ENCODE measurements at regions not wholly inside any gene's neighbourhood (a gene's known extent, or its start where the extent isn't known, plus 50 kb on each side); places are given as distances from the start of the nearest gene placed in this dataset.

GRCh38 chr2:122055521-122055931 lies 300.1 kb downstream of the TSN start:
- Histone ChIP-seq H3K36me3 (ENCODE audit: insufficient read depth, low read length) (no peaks in the 10 kb centered on the region), H3K79me2 (ENCODE audit: low read length) (no peaks in the 10 kb centered on the region), H3K4me1 (ENCODE audit: low read length) (no peaks in the 10 kb centered on the region), H3K27me3 (ENCODE audit: low read length) (no peaks in the 10 kb centered on the region), H3K4me2 (ENCODE audit: low read depth, low read length, poor library complexity, severe bottlenecking) (no peak overlapping the region), H3K27ac (ENCODE audit: low read length) (no peak overlapping the region), H3K9me3 (ENCODE audit: low read length) (no peaks in the 10 kb centered on the region), H3K4me3 (ENCODE audit: low read length) (no peak overlapping the region), H3K9me2 (replicated peaks; ENCODE audit: insufficient read depth, low read length) (no peaks in the 10 kb centered on the region), H4K20me1 (ENCODE audit: insufficient read depth, low read depth, low read length) (no peaks in the 10 kb centered on the region), H3K9ac (ENCODE audit: low read length) (no peak overlapping the region), H2AFZ (ENCODE audit: low read length) (no peak overlapping the region)
- no peak for DNase-seq

DNA sequence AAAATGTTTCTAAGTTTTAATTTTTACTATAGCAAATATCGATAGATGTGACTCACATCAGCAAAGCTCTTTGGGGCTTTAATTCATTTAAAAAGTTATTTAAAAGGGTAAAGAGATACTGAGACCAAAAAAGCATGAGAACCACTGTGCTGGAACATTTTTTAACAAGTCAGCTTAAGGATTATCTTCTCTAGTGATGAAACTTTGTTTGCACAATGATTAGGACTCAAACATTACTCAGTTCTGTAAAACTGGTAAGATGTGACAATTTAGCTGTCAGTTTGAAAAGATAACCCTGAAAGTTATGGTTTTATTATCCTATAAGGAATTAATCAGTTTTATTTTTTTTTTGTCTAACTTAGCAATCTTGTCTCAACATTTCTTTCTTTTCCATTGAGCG lies 301.4 kb downstream of the TSN start:
- no peak for DNase-seq
- no peak overlapping the region for H3K27ac ChIP-seq (ENCODE audit: low read length)
- H4K20me1 ChIP-seq (ENCODE audit: insufficient read depth, low read depth, low read length) = no peaks in the 10 kb centered on the region
- no peak overlapping the region for H3K4me2 ChIP-seq (ENCODE audit: low read depth, low read length, poor library complexity, severe bottlenecking)
- no peaks in the 10 kb centered on the region for H3K79me2 ChIP-seq (ENCODE audit: low read length)
- no peaks in the 10 kb centered on the region for H3K36me3 ChIP-seq (ENCODE audit: insufficient read depth, low read length)
- H3K27me3 ChIP-seq (ENCODE audit: low read length) = no peaks in the 10 kb centered on the region
- no peak overlapping the region for H2AFZ ChIP-seq (ENCODE audit: low read length)
- no peak overlapping the region for H3K4me3 ChIP-seq (ENCODE audit: low read length)
- no peaks in the 10 kb centered on the region for H3K9me2 ChIP-seq (replicated peaks; ENCODE audit: insufficient read depth, low read length)
- no peaks in the 10 kb centered on the region for H3K9me3 ChIP-seq (ENCODE audit: low read length)
- H3K4me1 ChIP-seq (ENCODE audit: low read length) = no peaks in the 10 kb centered on the region
- H3K9ac ChIP-seq (ENCODE audit: low read length) = no peak overlapping the region

DNA sequence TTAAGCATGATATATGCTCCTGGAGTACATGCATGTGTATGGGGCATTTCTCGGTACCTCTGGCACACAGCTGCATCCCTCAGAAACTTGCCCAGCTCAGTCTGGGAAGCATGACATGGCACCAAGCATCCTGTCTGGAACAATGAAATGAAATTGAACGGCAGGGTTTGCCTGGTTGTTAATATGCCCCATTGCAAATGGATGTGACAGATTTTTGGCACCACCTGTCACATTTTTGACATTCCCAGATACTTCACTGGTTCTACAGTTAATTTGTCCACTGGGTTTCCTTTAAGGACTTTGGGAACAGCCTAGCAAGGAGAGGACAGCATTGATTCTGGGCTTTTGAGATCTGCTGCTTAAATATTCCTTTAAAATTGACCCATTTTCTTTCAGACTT lies 305.8 kb downstream of the TSN start:
- Histone ChIP-seq H3K27me3 (ENCODE audit: low read length) (no peaks in the 10 kb centered on the region), H2AFZ (ENCODE audit: low read length) (no peak overlapping the region)

DNA sequence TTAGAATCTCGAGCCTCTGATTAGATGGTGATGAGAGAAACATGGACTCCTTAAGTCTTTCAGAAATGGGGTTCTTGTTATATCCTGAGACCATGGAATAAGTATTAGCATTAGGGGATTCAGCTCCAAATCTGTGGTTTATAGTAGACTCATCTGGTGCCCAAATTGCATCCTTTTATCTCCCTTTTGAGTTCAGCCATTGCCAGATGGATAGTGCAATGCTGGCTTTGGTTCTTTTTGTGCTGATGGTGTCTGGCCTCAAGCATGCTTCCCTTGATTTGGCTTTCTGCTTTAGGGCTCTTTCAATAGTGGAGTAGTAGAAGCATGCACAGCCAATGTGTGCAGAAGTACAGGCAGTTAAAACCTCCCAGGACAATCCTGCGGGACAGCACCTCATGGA lies 306.4 kb downstream of the TSN start:
- H3K27me3 ChIP-seq (ENCODE audit: low read length) = no peaks in the 10 kb centered on the region
- DNase-seq = no peak
- no peaks in the 10 kb centered on the region for H3K9me3 ChIP-seq (ENCODE audit: low read length)
- no peak overlapping the region for H3K4me3 ChIP-seq (ENCODE audit: low read length)
- no peak overlapping the region for H3K4me2 ChIP-seq (ENCODE audit: low read depth, low read length, poor library complexity, severe bottlenecking)
- H3K9me2 ChIP-seq (replicated peaks; ENCODE audit: insufficient read depth, low read length) = no peaks in the 10 kb centered on the region
- no peaks in the 10 kb centered on the region for H4K20me1 ChIP-seq (ENCODE audit: insufficient read depth, low read depth, low read length)
- no peak overlapping the region for H3K27ac ChIP-seq (ENCODE audit: low read length)
- H3K79me2 ChIP-seq (ENCODE audit: low read length) = no peaks in the 10 kb centered on the region
- no peaks in the 10 kb centered on the region for H3K36me3 ChIP-seq (ENCODE audit: insufficient read depth, low read length)
- H2AFZ ChIP-seq (ENCODE audit: low read length) = no peak overlapping the region
- H3K9ac ChIP-seq (ENCODE audit: low read length) = no peak overlapping the region
- H3K4me1 ChIP-seq (ENCODE audit: low read length) = no peaks in the 10 kb centered on the region

More for the DNA sequence above, 305.8 kb downstream of the TSN start:
- no peaks in the 10 kb centered on the region for H3K79me2 ChIP-seq (ENCODE audit: low read length)
- no peaks in the 10 kb centered on the region for H3K4me1 ChIP-seq (ENCODE audit: low read length)
- no peaks in the 10 kb centered on the region for H3K9me2 ChIP-seq (replicated peaks; ENCODE audit: insufficient read depth, low read length)
- no peak for DNase-seq
- H4K20me1 ChIP-seq (ENCODE audit: insufficient read depth, low read depth, low read length) = no peaks in the 10 kb centered on the region
- no peak overlapping the region for H3K4me3 ChIP-seq (ENCODE audit: low read length)
- H3K36me3 ChIP-seq (ENCODE audit: insufficient read depth, low read length) = no peaks in the 10 kb centered on the region
- no peak overlapping the region for H3K4me2 ChIP-seq (ENCODE audit: low read depth, low read length, poor library complexity, severe bottlenecking)
- no peaks in the 10 kb centered on the region for H3K9me3 ChIP-seq (ENCODE audit: low read length)
- H3K9ac ChIP-seq (ENCODE audit: low read length) = no peak overlapping the region
- H3K27ac ChIP-seq (ENCODE audit: low read length) = no peak overlapping the region

DNA sequence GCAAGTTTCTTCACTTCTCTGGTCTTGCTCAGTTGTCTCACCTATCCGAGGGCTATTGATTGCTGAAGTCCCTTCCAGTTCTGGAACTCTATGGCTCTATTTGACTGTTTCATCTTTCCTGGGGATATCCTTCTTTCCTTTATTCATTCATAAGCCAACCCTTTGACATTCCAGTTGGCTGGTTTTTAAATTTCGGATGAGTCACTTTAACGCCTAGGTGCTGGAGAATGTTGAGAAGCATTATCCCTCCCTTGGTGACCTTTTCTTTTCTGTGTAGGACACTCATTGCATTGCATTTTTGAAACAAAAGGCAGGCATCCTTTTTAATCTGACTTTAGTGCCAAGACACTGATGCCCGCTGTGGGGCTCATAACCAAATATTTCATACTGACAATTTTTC lies 307.1 kb downstream of the TSN start:
- Histone ChIP-seq H3K4me3 (ENCODE audit: low read length) (no peak overlapping the region), H3K79me2 (ENCODE audit: low read length) (no peaks in the 10 kb centered on the region), H3K27ac (ENCODE audit: low read length) (no peak overlapping the region), H2AFZ (ENCODE audit: low read length) (no peak overlapping the region), H3K36me3 (ENCODE audit: insufficient read depth, low read length) (no peaks in the 10 kb centered on the region), H3K9ac (ENCODE audit: low read length) (no peak overlapping the region), H4K20me1 (ENCODE audit: insufficient read depth, low read depth, low read length) (no peaks in the 10 kb centered on the region), H3K4me2 (ENCODE audit: low read depth, low read length, poor library complexity, severe bottlenecking) (no peak overlapping the region), H3K4me1 (ENCODE audit: low read length) (no peaks in the 10 kb centered on the region), H3K27me3 (ENCODE audit: low read length) (no peaks in the 10 kb centered on the region), H3K9me2 (replicated peaks; ENCODE audit: insufficient read depth, low read length) (no peaks in the 10 kb centered on the region), H3K9me3 (ENCODE audit: low read length) (no peaks in the 10 kb centered on the region)
- DNase-seq = no peak

GRCh38 chr2:122063716-122064115 lies 308.3 kb downstream of the TSN start:
- H3K36me3 ChIP-seq (ENCODE audit: insufficient read depth, low read length) = no peaks in the 10 kb centered on the region
- no peaks in the 10 kb centered on the region for H3K27me3 ChIP-seq (ENCODE audit: low read length)
- no peaks in the 10 kb centered on the region for H3K9me2 ChIP-seq (replicated peaks; ENCODE audit: insufficient read depth, low read length)
- H2AFZ ChIP-seq (ENCODE audit: low read length) = no peak overlapping the region
- DNase-seq = no peak
- H3K4me3 ChIP-seq (ENCODE audit: low read length) = no peak overlapping the region
- H3K4me1 ChIP-seq (ENCODE audit: low read length) = no peaks in the 10 kb centered on the region
- no peaks in the 10 kb centered on the region for H3K9me3 ChIP-seq (ENCODE audit: low read length)
- no peak overlapping the region for H3K9ac ChIP-seq (ENCODE audit: low read length)
- no peaks in the 10 kb centered on the region for H4K20me1 ChIP-seq (ENCODE audit: insufficient read depth, low read depth, low read length)
- H3K4me2 ChIP-seq (ENCODE audit: low read depth, low read length, poor library complexity, severe bottlenecking) = no peak overlapping the region
- H3K79me2 ChIP-seq (ENCODE audit: low read length) = no peaks in the 10 kb centered on the region
- no peak overlapping the region for H3K27ac ChIP-seq (ENCODE audit: low read length)

DNA sequence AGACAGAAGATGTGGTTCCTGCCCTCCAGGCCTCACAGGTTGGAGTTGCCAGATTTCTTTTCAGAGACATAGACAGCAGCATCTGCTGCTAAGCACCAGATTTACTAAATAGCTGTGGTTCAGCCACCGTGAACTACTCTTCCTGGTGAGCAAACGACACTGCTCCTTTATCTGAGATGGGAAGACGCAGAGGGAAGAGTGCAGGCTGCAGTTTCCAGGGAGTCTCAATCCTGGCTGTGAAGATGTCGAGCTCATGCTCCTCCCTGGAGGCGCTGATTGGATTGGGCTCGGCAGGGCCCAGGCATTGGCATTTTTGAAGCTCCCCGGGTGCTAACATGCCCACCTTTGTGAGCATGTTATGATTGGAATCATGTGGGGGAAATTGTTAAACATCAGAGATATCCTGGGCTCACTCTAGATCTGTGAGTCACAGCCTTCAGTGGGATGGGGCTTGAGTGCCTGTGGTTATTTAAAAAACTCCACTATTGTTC lies 314.8 kb downstream of the TSN start:
- Histone ChIP-seq H3K79me2 (ENCODE audit: low read length) (no peaks in the 10 kb centered on the region), H3K4me2 (ENCODE audit: low read depth, low read length, poor library complexity, severe bottlenecking) (no peak overlapping the region), H3K36me3 (ENCODE audit: insufficient read depth, low read length) (no peaks in the 10 kb centered on the region), H3K4me1 (ENCODE audit: low read length) (no peaks in the 10 kb centered on the region), H2AFZ (ENCODE audit: low read length) (no peak overlapping the region), H3K27ac (ENCODE audit: low read length) (no peak overlapping the region), H4K20me1 (ENCODE audit: insufficient read depth, low read depth, low read length) (no peaks in the 10 kb centered on the region), H3K27me3 (ENCODE audit: low read length) (no peaks in the 10 kb centered on the region), H3K9ac (ENCODE audit: low read length) (no peak overlapping the region), H3K9me3 (ENCODE audit: low read length) (no peaks in the 10 kb centered on the region), H3K9me2 (replicated peaks; ENCODE audit: insufficient read depth, low read length) (no peaks in the 10 kb centered on the region), H3K4me3 (ENCODE audit: low read length) (no peak overlapping the region)
- no peak for DNase-seq

- no peak overlapping the region for H3K9ac ChIP-seq (ENCODE audit: low read length)
- H3K4me1 ChIP-seq (ENCODE audit: low read length) = no peaks in the 10 kb centered on the region
- no peaks in the 10 kb centered on the region for H3K36me3 ChIP-seq (ENCODE audit: insufficient read depth, low read length)
- no peaks in the 10 kb centered on the region for H3K9me2 ChIP-seq (replicated peaks; ENCODE audit: insufficient read depth, low read length)
- H3K9me3 ChIP-seq (ENCODE audit: low read length) = no peaks in the 10 kb centered on the region
- no peak overlapping the region for H3K4me3 ChIP-seq (ENCODE audit: low read length)
- no peaks in the 10 kb centered on the region for H4K20me1 ChIP-seq (ENCODE audit: insufficient read depth, low read depth, low read length)
- no peaks in the 10 kb centered on the region for H3K27me3 ChIP-seq (ENCODE audit: low read length)
- H3K27ac ChIP-seq (ENCODE audit: low read length) = no peak overlapping the region
- no peak for DNase-seq
- H2AFZ ChIP-seq (ENCODE audit: low read length) = no peak overlapping the region
- H3K4me2 ChIP-seq (ENCODE audit: low read depth, low read length, poor library complexity, severe bottlenecking) = no peak overlapping the region
- no peaks in the 10 kb centered on the region for H3K79me2 ChIP-seq (ENCODE audit: low read length)
Measured at GRCh38 chr2:122072666-122073065, 317.2 kb downstream of the TSN start.

DNA sequence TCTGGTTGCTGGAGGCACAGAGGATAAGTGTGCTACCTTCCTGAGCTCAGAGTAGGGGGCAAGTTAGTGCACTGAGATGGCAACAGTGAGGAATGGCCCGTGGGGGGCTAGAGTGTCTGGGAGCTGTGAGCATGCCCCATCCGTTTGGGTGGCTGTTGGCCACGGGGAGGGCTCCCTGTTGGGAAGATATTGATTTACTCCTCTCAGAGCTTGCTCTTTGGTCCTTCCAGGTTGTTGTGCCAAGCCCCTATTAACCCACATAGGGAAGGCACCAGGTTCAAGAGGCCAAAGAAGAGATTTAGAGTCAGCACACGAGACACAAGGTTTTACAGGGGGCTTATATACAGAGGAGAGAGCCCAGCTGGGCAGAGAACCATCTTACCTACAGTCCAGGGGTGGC lies 318.8 kb downstream of the TSN start:
- no peaks in the 10 kb centered on the region for H4K20me1 ChIP-seq (ENCODE audit: insufficient read depth, low read depth, low read length)
- H3K4me2 ChIP-seq (ENCODE audit: low read depth, low read length, poor library complexity, severe bottlenecking) = no peak overlapping the region
- no peaks in the 10 kb centered on the region for H3K9me3 ChIP-seq (ENCODE audit: low read length)
- no peak overlapping the region for H3K27ac ChIP-seq (ENCODE audit: low read length)
- no peak for DNase-seq
- no peaks in the 10 kb centered on the region for H3K79me2 ChIP-seq (ENCODE audit: low read length)
- H2AFZ ChIP-seq (ENCODE audit: low read length) = no peak overlapping the region
- H3K36me3 ChIP-seq (ENCODE audit: insufficient read depth, low read length) = no peaks in the 10 kb centered on the region
- no peak overlapping the region for H3K9ac ChIP-seq (ENCODE audit: low read length)
- no peaks in the 10 kb centered on the region for H3K4me1 ChIP-seq (ENCODE audit: low read length)
- H3K4me3 ChIP-seq (ENCODE audit: low read length) = no peak overlapping the region
- no peaks in the 10 kb centered on the region for H3K27me3 ChIP-seq (ENCODE audit: low read length)
- H3K9me2 ChIP-seq (replicated peaks; ENCODE audit: insufficient read depth, low read length) = no peaks in the 10 kb centered on the region
